SK-N-SH (cell line): ENCODE measurements at regions not wholly inside any gene's neighbourhood (a gene's known extent, or its start where the extent isn't known, plus 50 kb on each side); places are given as distances from the start of the nearest gene placed in this dataset.

Experiments
- CHD2 ChIP-seq: fragments of 150-350 bp; IDR thresholded peaks from 2 replicates; pipeline ENCODE4 v1.6.1; 2018; ENCODE audit warnings: low read length; ENCODE audit not compliant: partially characterized antibody
- EZH2phosphoT487 ChIP-seq: fragments of 200-600 bp; sonication (generic); IDR thresholded peaks from 2 replicates; pipeline ENCODE4 v1.6.1; 2017; ENCODE audit warnings: low read depth, mixed run types, mild to moderate bottlenecking, antibody characterized with exemption, moderate library complexity, borderline replicate concordance
- GABPA ChIP-seq: IDR thresholded peaks from 2 replicates; pipeline ENCODE4 v1.4.0; 2012; ENCODE audit warnings: low read depth, mild to moderate bottlenecking
- POLR2AphosphoS5 ChIP-seq: IDR thresholded peaks from 2 replicates; pipeline ENCODE4 v1.6.1; 2012; ENCODE audit warnings: low read depth, low read length
- RCOR1 ChIP-seq: fragments of 150-350 bp; IDR thresholded peaks from 2 replicates; pipeline ENCODE4 v1.6.1; 2017; ENCODE audit warnings: antibody characterized with exemption, low read length
- REST ChIP-seq: IDR thresholded peaks from 2 replicates; pipeline ENCODE4 v1.6.1; 2012; ENCODE audit warnings: mild to moderate bottlenecking, low read depth, low read length, moderate library complexity
- RFX5 ChIP-seq: IDR thresholded peaks from 2 replicates; pipeline ENCODE4 v1.6.1; 2012; ENCODE audit warnings: mild to moderate bottlenecking, improper control_type of control experiment, low read length
- TAF1 ChIP-seq: IDR thresholded peaks from 2 replicates; pipeline ENCODE4 v1.6.1; 2012; ENCODE audit warnings: low read depth, mild to moderate bottlenecking, low read length, moderate library complexity, borderline replicate concordance
- TCF12 ChIP-seq: IDR thresholded peaks from 2 replicates; pipeline ENCODE4 v1.4.0; 2012
- YY1 ChIP-seq: IDR thresholded peaks from 2 replicates; pipeline ENCODE4 v1.4.0; 2012; ENCODE audit warnings: low read depth, mild to moderate bottlenecking
- TF ChIP-seq, protein P1 (sequence below): fragments of 200-600 bp; sonication (generic); IDR thresholded peaks from 2 replicates; pipeline ENCODE4 v1.6.1; 2017; ENCODE audit warnings: antibody characterized with exemption, mild to moderate bottlenecking, moderate library complexity
- TF ChIP-seq, protein P2 (sequence below): IDR thresholded peaks from 2 replicates; pipeline ENCODE4 v1.4.0; 2012; ENCODE audit warnings: low read depth
- TF ChIP-seq, protein P3 (sequence below): fragments of 150-350 bp; IDR thresholded peaks from 2 replicates; pipeline ENCODE4 v1.6.1; 2017; ENCODE audit warnings: antibody characterized with exemption, low read length, low read depth, borderline replicate concordance

DNA sequence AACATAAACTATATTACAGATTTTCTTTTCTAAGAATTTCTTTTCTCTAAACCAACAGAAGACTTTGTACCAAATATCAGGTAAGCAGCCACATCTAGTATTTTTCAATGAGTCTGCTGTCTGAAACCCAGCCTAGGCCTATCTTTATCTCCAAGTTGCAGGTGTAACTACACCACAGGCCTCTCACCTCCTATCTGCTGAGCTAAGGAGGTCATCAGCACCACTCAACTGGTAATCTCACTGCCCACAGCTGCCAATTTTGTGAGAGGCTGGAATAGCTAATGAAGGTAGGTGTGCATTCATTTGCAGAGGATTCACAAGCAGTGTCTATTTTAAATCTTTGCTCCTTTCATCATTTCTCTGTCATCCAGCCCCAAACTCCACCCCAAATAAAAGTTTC is 584.8 kb downstream of the HDGFL1 start:
- TF ChIP-seq, protein P1, sequence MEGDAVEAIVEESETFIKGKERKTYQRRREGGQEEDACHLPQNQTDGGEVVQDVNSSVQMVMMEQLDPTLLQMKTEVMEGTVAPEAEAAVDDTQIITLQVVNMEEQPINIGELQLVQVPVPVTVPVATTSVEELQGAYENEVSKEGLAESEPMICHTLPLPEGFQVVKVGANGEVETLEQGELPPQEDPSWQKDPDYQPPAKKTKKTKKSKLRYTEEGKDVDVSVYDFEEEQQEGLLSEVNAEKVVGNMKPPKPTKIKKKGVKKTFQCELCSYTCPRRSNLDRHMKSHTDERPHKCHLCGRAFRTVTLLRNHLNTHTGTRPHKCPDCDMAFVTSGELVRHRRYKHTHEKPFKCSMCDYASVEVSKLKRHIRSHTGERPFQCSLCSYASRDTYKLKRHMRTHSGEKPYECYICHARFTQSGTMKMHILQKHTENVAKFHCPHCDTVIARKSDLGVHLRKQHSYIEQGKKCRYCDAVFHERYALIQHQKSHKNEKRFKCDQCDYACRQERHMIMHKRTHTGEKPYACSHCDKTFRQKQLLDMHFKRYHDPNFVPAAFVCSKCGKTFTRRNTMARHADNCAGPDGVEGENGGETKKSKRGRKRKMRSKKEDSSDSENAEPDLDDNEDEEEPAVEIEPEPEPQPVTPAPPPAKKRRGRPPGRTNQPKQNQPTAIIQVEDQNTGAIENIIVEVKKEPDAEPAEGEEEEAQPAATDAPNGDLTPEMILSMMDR, result no peak
- TF ChIP-seq RCOR1 (no peak), POLR2AphosphoS5 (no peak), TAF1 (no peak), CHD2 (no peak), TCF12 (no peak), EZH2phosphoT487 (no peak), GABPA (no peak), YY1 (no peak), RFX5 (no peak), REST (no peak)
- TF ChIP-seq, protein P2, sequence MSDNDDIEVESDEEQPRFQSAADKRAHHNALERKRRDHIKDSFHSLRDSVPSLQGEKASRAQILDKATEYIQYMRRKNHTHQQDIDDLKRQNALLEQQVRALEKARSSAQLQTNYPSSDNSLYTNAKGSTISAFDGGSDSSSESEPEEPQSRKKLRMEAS, result no peak
- TF ChIP-seq, protein P3, sequence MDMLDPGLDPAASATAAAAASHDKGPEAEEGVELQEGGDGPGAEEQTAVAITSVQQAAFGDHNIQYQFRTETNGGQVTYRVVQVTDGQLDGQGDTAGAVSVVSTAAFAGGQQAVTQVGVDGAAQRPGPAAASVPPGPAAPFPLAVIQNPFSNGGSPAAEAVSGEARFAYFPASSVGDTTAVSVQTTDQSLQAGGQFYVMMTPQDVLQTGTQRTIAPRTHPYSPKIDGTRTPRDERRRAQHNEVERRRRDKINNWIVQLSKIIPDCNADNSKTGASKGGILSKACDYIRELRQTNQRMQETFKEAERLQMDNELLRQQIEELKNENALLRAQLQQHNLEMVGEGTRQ, result no peak
